Bronchial epithelial cell (primary cell): ENCODE measurements at regions not wholly inside any gene's neighbourhood (a gene's known extent, or its start where the extent isn't known, plus 50 kb on each side); places are given as distances from the start of the nearest gene placed in this dataset.
A peak's percentile ranks its signal among the peaks of the same experiment; 100 is the strongest.

Source experiments
- DNase-seq: peaks from one replicate; pipeline ENCODE4 v3.0.0-alpha.2; 2010; ENCODE audit warnings: low read depth
- FAIRE-seq: peaks from 2 replicates; lab custom pipeline; 2011; peaks lifted over from hg19 to GRCh38; lab: Jason Lieb, UNC
- H3K27me3 ChIP-seq: 2 replicates; pipeline ENCODE4 v1.5.1; 2011; ENCODE audit warnings: low read length; ENCODE audit not compliant: control insufficient read depth, insufficient read depth
- H3K36me3 ChIP-seq: 2 replicates; pipeline ENCODE4 v1.5.1; 2011; ENCODE audit warnings: low read length; ENCODE audit not compliant: control insufficient read depth, insufficient read depth
- H3K4me3 ChIP-seq: 2 replicates; pipeline ENCODE4 v1.5.1; 2011; ENCODE audit warnings: mild to moderate bottlenecking, low read depth, low read length, control low read depth
- CTCF ChIP-seq: IDR thresholded peaks from 2 replicates; pipeline ENCODE4 v1.5.1; 2011; ENCODE audit warnings: mild to moderate bottlenecking, moderate library complexity, low read length, control low read depth, inconsistent platforms; ENCODE audit not compliant: insufficient read depth, severe bottlenecking

- DNase-seq, result peak; percentile 67
- Histone ChIP-seq H3K4me3 (no peak overlapping the region), H3K36me3 (no peaks in the 10 kb centered on the region), H3K27me3 (no peaks in the 10 kb centered on the region)
- no peak for FAIRE-seq
- TF ChIP-seq CTCF, result no peak
Measured at GRCh38 chr13:34719060-34719875, 222.8 kb upstream of the NBEA start.

GRCh38 chr13:34720618-34721017 lies 221.5 kb upstream of the NBEA start:
- H3K27me3 ChIP-seq, result no peaks in the 10 kb centered on the region
- peak; percentile 46 for DNase-seq
- TF ChIP-seq CTCF, result no peak
- no peak for FAIRE-seq
- H3K4me3 ChIP-seq, result no peak overlapping the region
- no peaks in the 10 kb centered on the region for H3K36me3 ChIP-seq

- Histone ChIP-seq H3K4me3 (no peak overlapping the region), H3K27me3 (no peaks in the 10 kb centered on the region), H3K36me3 (no peaks in the 10 kb centered on the region)
- TF ChIP-seq CTCF, result no peak
- FAIRE-seq (peak; percentile 40), DNase-seq (no peak)
Measured at GRCh38 chr13:34721631-34722595, 220.2 kb upstream of the NBEA start.

- H3K36me3 ChIP-seq, result no peaks in the 10 kb centered on the region
- DNase-seq (no peak), FAIRE-seq (no peak)
Measured at GRCh38 chr13:34722922-34723321, 219.1 kb upstream of the NBEA start.

GRCh38 chr13:34730961-34731360 lies 211.1 kb upstream of the NBEA start:
- H3K4me3 ChIP-seq, result no peak overlapping the region
- no peak for TF ChIP-seq CTCF
- DNase-seq, result peak; percentile 15
- H3K27me3 ChIP-seq, result no peaks in the 10 kb centered on the region
- no peaks in the 10 kb centered on the region for H3K36me3 ChIP-seq
- no peak for FAIRE-seq

More at GRCh38 chr13:34722922-34723321, 219.1 kb upstream of the NBEA start:
- TF ChIP-seq CTCF, result no peak
- no peaks in the 10 kb centered on the region for H3K27me3 ChIP-seq
- H3K4me3 ChIP-seq, result no peak overlapping the region
